ENCODE measurements at regions not wholly inside any gene's neighbourhood (a gene's known extent, or its start where the extent isn't known, plus 50 kb on each side); places are given as distances from the start of the nearest gene placed in this dataset.

DNA sequence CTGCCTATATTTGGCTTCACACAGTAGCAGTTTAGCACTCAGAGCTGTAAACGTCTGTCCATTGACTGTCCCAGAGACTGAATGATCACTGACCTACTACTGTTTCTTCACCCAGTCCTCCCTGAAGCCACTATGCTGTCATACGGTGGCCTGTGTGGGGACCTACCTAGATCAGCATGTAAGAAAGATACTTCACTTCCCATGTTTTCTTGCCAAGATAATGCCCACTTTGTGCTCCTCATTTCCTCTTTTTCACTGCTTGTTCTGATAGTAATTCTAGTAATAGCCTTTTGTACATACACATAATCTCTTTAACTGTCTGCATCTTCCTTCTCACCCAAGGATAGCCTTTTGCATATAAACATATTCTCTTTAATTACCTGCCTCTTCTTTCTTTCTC lies 109.9 kb upstream of the TIAM2 start:
- no peaks in the 10 kb centered on the region for H3K9me3 ChIP-seq (ENCODE audit: control insufficient read depth, low read length)
- WGBS, 2 experiments (ENCODE audit: insufficient coverage in 2 of 2): 85 to 94% methylated on average over 2 of the region's 2 CpGs
- no peak overlapping the region for H3K4me3 ChIP-seq (ENCODE audit: extremely low read depth, insufficient read depth, low read length, poor library complexity, severe bottlenecking)
- H3K36me3 ChIP-seq (ENCODE audit: control insufficient read depth, insufficient read depth, low read length): peaks cover 39% of the 10 kb centered on the region
- H3K4me1 ChIP-seq (ENCODE audit: control insufficient read depth, insufficient read depth, low read length, poor library complexity, severe bottlenecking): no peaks in the 10 kb centered on the region
- no peak overlapping the region for H3K27ac ChIP-seq (ENCODE audit: low read depth, low read length, severe bottlenecking)

DNA sequence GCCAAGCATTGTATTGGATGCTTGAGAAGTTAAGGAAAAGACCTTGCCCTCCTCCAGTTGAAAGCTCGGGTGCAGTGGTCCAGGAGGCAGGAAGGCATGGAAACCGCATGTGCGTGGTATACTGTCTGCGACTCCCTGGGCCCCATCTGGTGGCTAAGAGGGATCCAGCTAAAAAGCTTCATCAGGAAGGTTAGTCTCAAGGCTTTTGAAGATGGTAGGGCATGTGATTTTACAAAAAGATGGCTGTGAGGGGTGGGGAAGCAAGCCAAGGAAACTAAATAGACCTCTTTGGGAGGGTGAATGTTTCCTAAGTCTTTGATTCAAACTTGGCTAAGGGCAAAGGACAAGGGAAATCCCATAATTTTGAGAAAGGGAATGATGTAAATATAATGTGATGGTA lies 109.1 kb upstream of the TIAM2 start:
- no peak overlapping the region for H3K27ac ChIP-seq (ENCODE audit: low read depth, low read length, severe bottlenecking)
- H3K9me3 ChIP-seq (ENCODE audit: control insufficient read depth, low read length): no peaks in the 10 kb centered on the region
- 90 to 100% methylated on average over 4 of the region's 4 CpGs for WGBS, 2 experiments (ENCODE audit: insufficient coverage in 2 of 2)
- H3K4me3 ChIP-seq (ENCODE audit: extremely low read depth, insufficient read depth, low read length, poor library complexity, severe bottlenecking): no peak overlapping the region
- H3K4me1 ChIP-seq (ENCODE audit: control insufficient read depth, insufficient read depth, low read length, poor library complexity, severe bottlenecking): no peaks in the 10 kb centered on the region
- peaks cover 39% of the 10 kb centered on the region for H3K36me3 ChIP-seq (ENCODE audit: control insufficient read depth, insufficient read depth, low read length)

DNA sequence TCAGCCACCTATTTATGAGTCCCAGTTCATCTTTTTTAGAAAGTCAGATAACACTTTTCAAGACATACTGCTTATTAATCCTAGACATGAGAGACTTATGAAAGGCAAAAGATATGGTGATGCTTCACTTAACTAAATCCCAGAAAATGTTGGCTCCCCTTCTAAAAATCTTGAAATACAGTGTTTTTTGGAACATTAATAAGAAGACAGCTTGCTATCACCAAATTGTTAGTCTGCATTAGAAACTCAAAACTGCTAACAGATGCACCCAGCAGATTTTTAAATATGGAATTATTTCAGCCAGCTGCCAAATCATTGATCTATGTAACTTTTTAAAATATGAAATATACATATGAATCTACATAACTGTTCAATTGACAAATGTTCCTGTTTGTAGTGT lies 108.6 kb upstream of the TIAM2 start:
- Histone ChIP-seq H3K4me3 (ENCODE audit: extremely low read depth, insufficient read depth, low read length, poor library complexity, severe bottlenecking) (no peak overlapping the region), H3K9me3 (ENCODE audit: control insufficient read depth, low read length) (no peaks in the 10 kb centered on the region), H3K27ac (ENCODE audit: low read depth, low read length, severe bottlenecking) (no peak overlapping the region), H3K4me1 (ENCODE audit: control insufficient read depth, insufficient read depth, low read length, poor library complexity, severe bottlenecking) (no peaks in the 10 kb centered on the region), H3K36me3 (ENCODE audit: control insufficient read depth, insufficient read depth, low read length) (peaks cover 39% of the 10 kb centered on the region)

DNA sequence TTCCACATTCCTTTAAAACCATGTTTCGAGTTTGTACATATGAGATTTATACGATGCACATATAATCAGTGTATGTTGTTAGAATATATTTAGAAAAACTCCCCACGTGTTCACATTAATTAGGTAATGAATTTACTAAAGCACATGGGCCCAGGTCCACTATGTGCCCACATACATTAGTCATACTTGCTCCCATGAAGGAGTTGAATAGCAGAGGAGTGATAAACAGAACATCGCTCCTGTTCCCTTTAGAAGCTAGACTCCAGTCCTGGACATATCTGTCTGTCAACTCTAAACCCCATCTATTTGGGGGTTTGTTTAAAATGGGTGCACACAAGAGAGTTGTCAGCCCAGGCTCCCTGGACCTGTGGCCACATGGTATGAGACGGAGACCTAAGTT lies 108.1 kb upstream of the TIAM2 start:
- WGBS, 2 experiments (ENCODE audit: insufficient coverage in 2 of 2): 100% methylated on average over 1 of the region's 5 CpGs
- H3K4me3 ChIP-seq (ENCODE audit: extremely low read depth, insufficient read depth, low read length, poor library complexity, severe bottlenecking): no peak overlapping the region
- H3K9me3 ChIP-seq (ENCODE audit: control insufficient read depth, low read length): no peaks in the 10 kb centered on the region
- peaks cover 39% of the 10 kb centered on the region for H3K36me3 ChIP-seq (ENCODE audit: control insufficient read depth, insufficient read depth, low read length)
- no peaks in the 10 kb centered on the region for H3K4me1 ChIP-seq (ENCODE audit: control insufficient read depth, insufficient read depth, low read length, poor library complexity, severe bottlenecking)
- H3K27ac ChIP-seq (ENCODE audit: low read depth, low read length, severe bottlenecking): no peak overlapping the region

DNA sequence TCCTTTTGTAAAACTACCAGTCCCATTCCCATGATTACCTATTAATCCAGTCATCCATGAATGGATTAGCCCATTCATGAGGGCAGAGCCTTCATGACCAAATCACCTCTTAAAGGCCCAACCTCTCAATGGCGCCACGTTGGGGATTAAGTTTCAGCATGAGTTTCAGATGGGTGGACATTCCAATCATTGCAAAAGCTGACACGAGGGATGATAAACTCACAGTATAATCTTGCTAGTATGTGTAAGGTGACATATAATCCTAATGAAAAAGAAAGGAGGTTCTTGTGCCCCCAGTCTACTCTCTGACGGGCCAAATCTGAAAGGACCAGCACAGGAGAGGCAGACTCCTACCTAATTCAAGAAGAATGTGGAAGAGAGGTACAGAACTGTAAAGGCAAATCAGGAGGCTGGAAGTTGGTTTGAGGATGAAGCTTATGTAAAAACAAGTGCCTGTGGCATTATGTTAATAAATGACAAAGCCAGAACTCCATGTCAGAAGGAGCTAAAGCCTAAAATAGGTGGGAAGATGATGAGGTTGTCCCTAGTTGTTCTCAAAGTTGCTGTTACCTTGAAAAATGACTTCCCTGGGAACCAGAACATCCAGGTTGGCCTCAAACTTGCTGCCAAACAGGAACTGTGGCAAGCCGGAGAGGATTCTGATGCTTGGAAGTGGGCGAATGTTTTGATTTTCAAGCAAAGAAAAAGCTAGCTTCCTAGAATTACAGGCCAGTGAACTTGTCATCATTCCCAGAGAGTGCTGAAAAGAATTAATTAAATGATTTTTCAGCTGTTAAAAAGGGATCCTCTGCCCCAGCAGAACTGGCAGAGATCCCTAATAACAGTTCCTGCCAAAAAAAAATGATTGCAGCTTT lies 106.5 kb upstream of the TIAM2 start:
- WGBS, 2 experiments (ENCODE audit: insufficient coverage in 2 of 2): 84 to 100% methylated on average over 4 to 5 of the region's 6 CpGs
- Histone ChIP-seq H3K36me3 (ENCODE audit: control insufficient read depth, insufficient read depth, low read length) (peaks cover 30% of the 10 kb centered on the region), H3K4me3 (ENCODE audit: extremely low read depth, insufficient read depth, low read length, poor library complexity, severe bottlenecking) (no peak overlapping the region), H3K4me1 (ENCODE audit: control insufficient read depth, insufficient read depth, low read length, poor library complexity, severe bottlenecking) (no peaks in the 10 kb centered on the region), H3K9me3 (ENCODE audit: control insufficient read depth, low read length) (no peaks in the 10 kb centered on the region), H3K27ac (ENCODE audit: low read depth, low read length, severe bottlenecking) (no peak overlapping the region)

DNA sequence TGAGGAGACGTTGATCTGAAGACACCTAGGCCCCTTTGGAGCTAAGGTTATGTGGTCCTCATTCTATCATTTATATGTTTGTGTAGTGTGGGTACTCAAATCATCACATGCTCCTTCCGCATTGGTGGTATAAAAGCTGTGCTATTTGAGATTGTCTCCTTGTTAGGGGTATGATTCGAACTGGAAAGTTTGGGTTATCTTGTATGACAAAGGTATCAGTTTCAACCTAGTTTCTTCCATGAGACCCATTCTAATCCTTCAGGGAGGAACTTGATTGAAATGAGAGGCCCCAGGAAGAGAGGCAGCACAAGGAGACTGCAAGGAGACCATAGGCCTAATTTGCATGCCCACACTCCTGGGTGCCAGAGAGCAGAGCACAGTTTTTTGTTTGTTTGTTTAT lies 104.2 kb upstream of the TIAM2 start:
- H3K9me3 ChIP-seq (ENCODE audit: control insufficient read depth, low read length): no peaks in the 10 kb centered on the region
- WGBS, 2 experiments (ENCODE audit: insufficient coverage in 2 of 2): 80 to 100% methylated on average over 1 of the region's 3 CpGs
- no peaks in the 10 kb centered on the region for H3K4me1 ChIP-seq (ENCODE audit: control insufficient read depth, insufficient read depth, low read length, poor library complexity, severe bottlenecking)
- no peak overlapping the region for H3K4me3 ChIP-seq (ENCODE audit: extremely low read depth, insufficient read depth, low read length, poor library complexity, severe bottlenecking)
- peaks cover 19% of the 10 kb centered on the region for H3K36me3 ChIP-seq (ENCODE audit: control insufficient read depth, insufficient read depth, low read length)
- no peak overlapping the region for H3K27ac ChIP-seq (ENCODE audit: low read depth, low read length, severe bottlenecking)

DNA sequence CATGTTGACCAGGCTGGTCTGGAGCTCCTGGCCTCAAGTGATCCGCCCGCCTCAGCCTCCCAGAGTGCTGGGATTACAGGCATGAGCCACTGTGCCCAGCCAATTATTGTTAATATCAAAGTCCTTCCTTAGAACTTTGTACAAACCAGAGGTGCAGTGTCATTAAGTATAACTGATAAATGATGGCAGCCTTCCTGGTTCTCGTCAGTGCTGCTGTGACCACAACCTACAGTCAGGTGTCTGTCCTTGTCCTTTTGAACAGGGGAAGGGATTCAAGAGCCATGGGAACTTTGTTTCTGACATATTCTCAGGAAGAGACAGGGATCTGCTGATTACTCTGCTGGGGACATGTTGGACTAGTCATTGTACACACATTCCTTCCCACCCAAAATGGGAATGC lies 103.2 kb upstream of the TIAM2 start:
- no peaks in the 10 kb centered on the region for H3K9me3 ChIP-seq (ENCODE audit: control insufficient read depth, low read length)
- peaks cover 23% of the 10 kb centered on the region for H3K36me3 ChIP-seq (ENCODE audit: control insufficient read depth, insufficient read depth, low read length)
- no peaks in the 10 kb centered on the region for H3K4me1 ChIP-seq (ENCODE audit: control insufficient read depth, insufficient read depth, low read length, poor library complexity, severe bottlenecking)
- no peak overlapping the region for H3K4me3 ChIP-seq (ENCODE audit: extremely low read depth, insufficient read depth, low read length, poor library complexity, severe bottlenecking)
- H3K27ac ChIP-seq (ENCODE audit: low read depth, low read length, severe bottlenecking): no peak overlapping the region
- 82 to 100% methylated on average over 1 of the region's 3 CpGs for WGBS, 2 experiments (ENCODE audit: insufficient coverage in 2 of 2)

DNA sequence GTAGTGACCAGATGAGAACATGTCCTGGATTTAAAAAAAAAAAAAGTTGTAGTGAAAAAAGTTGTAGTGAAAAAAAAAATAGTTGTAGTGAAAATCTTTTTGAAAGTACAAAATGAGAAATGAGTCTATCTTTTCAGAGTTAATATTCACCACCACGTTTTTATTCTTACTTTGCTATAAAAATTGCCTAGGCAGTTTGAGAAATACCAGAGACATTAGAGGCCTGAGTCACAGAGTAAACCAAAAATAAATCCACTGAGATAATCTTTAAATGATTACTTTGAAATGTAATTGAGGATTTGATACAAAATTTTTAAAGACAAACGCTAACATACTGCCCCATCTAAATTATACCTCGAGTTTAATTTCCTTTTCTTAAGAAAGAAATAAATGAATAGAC lies 101.2 kb upstream of the TIAM2 start:
- Histone ChIP-seq H3K36me3 (ENCODE audit: control insufficient read depth, insufficient read depth, low read length) (peaks cover 27% of the 10 kb centered on the region), H3K27ac (ENCODE audit: low read depth, low read length, severe bottlenecking) (no peak overlapping the region), H3K9me3 (ENCODE audit: control insufficient read depth, low read length) (no peaks in the 10 kb centered on the region), H3K4me3 (ENCODE audit: extremely low read depth, insufficient read depth, low read length, poor library complexity, severe bottlenecking) (no peak overlapping the region), H3K4me1 (ENCODE audit: control insufficient read depth, insufficient read depth, low read length, poor library complexity, severe bottlenecking) (no peaks in the 10 kb centered on the region)
- WGBS, 2 experiments (ENCODE audit: insufficient coverage in 2 of 2): no CpG with 5 or more reads among the region's 3 CpGs

DNA sequence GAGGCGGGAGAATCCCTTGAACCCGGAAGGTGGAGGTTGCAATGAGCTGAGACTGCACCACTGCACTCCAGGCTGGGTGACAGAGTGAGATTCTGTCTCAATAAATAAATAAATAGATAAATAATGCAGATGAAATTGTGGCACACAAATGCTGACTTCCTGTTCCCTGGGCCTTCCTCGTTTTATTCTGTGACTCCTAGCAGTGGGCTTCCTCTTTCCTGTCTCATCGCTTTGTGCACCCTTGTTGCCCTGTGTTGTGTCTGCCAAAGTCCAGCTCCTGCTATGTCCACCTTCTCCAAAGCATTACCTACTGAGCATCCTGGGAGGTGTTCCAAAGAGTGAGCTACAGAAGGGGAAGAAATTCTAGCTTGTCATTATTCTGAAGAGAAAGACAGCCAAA lies 100.2 kb upstream of the TIAM2 start:
- no peaks in the 10 kb centered on the region for H3K9me3 ChIP-seq (ENCODE audit: control insufficient read depth, low read length)
- H3K27ac ChIP-seq (ENCODE audit: low read depth, low read length, severe bottlenecking): no peak overlapping the region
- 89 to 100% methylated on average over 1 to 2 of the region's 4 CpGs for WGBS, 2 experiments (ENCODE audit: insufficient coverage in 2 of 2)
- peaks cover 17% of the 10 kb centered on the region for H3K36me3 ChIP-seq (ENCODE audit: control insufficient read depth, insufficient read depth, low read length)
- H3K4me3 ChIP-seq (ENCODE audit: extremely low read depth, insufficient read depth, low read length, poor library complexity, severe bottlenecking): no peak overlapping the region
- H3K4me1 ChIP-seq (ENCODE audit: control insufficient read depth, insufficient read depth, low read length, poor library complexity, severe bottlenecking): no peaks in the 10 kb centered on the region

DNA sequence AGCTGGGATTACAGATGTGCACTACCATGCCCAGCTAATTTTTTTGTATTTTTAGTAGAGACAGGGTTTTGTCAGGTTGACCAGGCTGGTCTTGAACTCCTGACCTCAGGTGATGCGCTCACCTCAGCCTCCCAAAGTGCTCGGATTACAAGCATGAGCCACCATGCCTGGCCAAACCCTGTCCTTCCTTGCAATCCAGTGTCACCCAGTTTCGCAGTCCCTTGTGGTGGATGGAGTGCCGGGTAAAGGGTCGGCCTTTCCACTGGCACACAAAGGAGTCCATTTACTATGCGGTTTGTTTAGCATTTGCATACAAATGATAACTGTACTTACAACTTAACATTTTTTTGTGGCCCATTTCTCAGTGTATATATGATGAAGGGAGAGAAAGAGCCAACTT lies 99.3 kb upstream of the TIAM2 start:
- H3K4me1 ChIP-seq (ENCODE audit: control insufficient read depth, insufficient read depth, low read length, poor library complexity, severe bottlenecking): no peaks in the 10 kb centered on the region
- no peaks in the 10 kb centered on the region for H3K9me3 ChIP-seq (ENCODE audit: control insufficient read depth, low read length)
- peaks cover 14% of the 10 kb centered on the region for H3K36me3 ChIP-seq (ENCODE audit: control insufficient read depth, insufficient read depth, low read length)
- no peak overlapping the region for H3K27ac ChIP-seq (ENCODE audit: low read depth, low read length, severe bottlenecking)
- H3K4me3 ChIP-seq (ENCODE audit: extremely low read depth, insufficient read depth, low read length, poor library complexity, severe bottlenecking): no peak overlapping the region
- WGBS, 2 experiments (ENCODE audit: insufficient coverage in 2 of 2): 93 to 100% methylated on average over 1 to 2 of the region's 6 CpGs

DNA sequence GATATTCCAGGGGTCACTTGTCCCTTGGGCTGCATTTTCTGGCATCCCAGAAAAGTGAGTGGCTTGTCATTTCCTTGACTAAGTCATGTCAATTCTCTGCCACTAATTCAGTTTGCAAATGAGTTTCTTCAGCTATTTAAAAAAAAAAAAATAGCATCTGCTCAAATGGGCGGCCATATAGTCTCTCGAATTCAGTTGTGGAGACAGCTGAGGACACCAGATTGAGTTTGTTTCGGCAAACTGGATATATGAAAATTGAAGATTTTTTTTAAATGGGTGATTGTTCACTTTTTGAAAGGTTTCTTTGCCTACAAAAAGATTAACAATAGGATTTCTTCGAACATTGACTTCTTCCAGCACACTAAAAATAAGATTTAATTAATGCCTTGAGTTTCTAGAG lies 96.3 kb upstream of the TIAM2 start:
- Histone ChIP-seq H3K27ac (ENCODE audit: low read depth, low read length, severe bottlenecking) (no peak overlapping the region), H3K9me3 (ENCODE audit: control insufficient read depth, low read length) (no peaks in the 10 kb centered on the region), H3K4me1 (ENCODE audit: control insufficient read depth, insufficient read depth, low read length, poor library complexity, severe bottlenecking) (no peaks in the 10 kb centered on the region), H3K4me3 (ENCODE audit: extremely low read depth, insufficient read depth, low read length, poor library complexity, severe bottlenecking) (no peak overlapping the region), H3K36me3 (ENCODE audit: control insufficient read depth, insufficient read depth, low read length) (peaks cover 14% of the 10 kb centered on the region)
- 94 to 100% methylated on average over 2 to 3 of the region's 4 CpGs for WGBS, 2 experiments (ENCODE audit: insufficient coverage in 2 of 2)

All from mesodermal cell (in vitro differentiated cells).